ENCODE measurements at regions not wholly inside any gene's neighbourhood (a gene's known extent, or its start where the extent isn't known, plus 50 kb on each side); places are given as distances from the start of the nearest gene placed in this dataset.
A peak's percentile ranks its signal among the peaks of the same experiment; 100 is the strongest.
"Not testable (repeated sequence)": the region's sequence is repeated elsewhere in the genome, so short reads cannot be mapped to it uniquely, and the experiment has no call there.

DNA sequence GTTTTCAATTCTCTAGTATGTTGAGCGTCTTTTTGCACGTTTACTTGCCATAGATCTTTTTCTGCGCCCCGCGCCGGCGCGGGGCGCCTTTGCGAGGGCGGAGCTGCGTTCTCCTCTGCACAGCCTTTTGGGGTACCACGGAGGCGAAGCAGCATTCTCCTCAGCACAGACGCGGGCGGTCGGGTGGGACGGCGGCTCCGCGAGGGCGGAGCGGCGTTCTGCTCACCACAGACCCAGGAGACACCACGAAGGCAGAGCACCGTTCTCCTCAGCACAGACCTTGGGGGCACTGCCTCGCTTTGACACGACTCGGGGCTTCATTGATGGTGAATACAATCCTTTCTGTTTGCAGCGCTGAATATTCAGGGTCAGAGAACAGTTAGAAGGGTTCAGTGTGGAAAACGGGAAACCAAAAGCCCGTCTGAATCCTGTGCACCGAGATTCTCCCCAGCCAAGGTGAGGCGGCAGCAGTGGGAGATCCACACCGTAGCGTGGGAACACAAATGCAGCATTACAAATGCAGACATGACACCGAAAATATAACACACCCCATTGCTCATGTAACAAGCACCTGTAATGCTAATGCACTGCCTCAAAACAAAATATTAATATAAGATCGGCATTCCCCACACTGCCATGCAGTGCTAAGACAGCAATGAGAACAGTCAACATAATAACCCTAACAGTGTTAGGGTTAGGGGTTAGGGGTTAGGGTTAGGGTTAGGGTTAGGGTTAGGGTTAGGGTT is 190.7 kb upstream of the VIPR2 start:
- DNase-seq (ENCODE audit: low read depth), result peak; percentile 3

GRCh38 chr7:159332854-159333479 is 188.3 kb upstream of the VIPR2 start:
- DNase-seq (ENCODE audit: low read depth), result not testable (repeated sequence)

DNA sequence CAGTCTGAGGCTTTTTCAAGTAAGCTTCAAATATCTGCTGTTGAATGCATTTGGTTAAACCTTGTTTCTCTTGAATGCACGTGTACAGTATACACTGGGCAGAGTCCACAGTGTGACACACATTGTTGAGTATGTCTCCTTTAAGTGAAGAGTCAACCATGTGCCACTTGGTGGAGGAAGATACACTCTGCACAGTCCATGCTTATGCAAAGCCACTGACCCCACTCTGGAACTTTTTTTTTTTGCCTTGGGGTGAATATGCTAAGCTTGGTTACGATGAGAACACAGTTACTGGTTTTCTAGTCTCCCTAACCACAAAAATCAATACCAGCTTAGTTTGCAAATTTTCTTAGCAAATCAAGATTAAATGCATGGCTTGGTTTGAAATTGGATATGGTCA is 186.8 kb upstream of the VIPR2 start:
- no peak for DNase-seq (ENCODE audit: low read depth)

DNA sequence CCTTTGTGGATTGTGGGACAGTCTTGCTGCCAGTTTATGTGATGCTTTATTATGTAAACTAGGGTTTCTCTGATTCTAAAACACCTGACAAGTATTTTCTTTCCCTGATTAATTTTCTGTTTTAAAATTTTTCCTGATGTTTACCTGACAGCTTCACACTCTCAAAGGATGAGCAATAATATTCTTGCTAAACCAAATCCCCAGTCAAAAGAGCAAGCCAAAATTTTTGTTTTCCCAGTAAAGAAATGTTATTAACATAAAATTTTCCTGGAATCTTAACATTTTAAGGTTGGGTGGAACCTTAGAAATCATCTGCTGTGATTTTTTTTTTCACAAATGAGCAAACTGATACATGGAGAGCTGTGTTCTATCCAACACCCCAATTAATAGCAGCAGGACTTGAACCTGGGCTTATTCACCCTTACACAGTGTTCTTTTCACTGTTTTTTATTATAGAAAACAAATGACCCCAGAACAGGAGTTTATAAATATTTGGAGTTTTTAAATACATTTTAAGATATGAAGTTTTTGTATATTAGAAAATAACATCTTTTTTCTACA is 185.2 kb upstream of the VIPR2 start:
- DNase-seq (ENCODE audit: low read depth), result no peak

- DNase-seq (ENCODE audit: low read depth), result no peak
Observed at GRCh38 chr7:159328096-159328495, 183.4 kb upstream of the VIPR2 start.

GRCh38 chr7:159323359-159323758 is 178.7 kb upstream of the VIPR2 start:
- no peak for DNase-seq (ENCODE audit: low read depth)

- no peak for DNase-seq (ENCODE audit: low read depth)
Observed at GRCh38 chr7:159321278-159321677, 176.6 kb upstream of the VIPR2 start.

- no peak for DNase-seq (ENCODE audit: low read depth)
Observed at GRCh38 chr7:159318682-159319351, 174.2 kb upstream of the VIPR2 start.

GRCh38 chr7:159317294-159317693 is 172.6 kb upstream of the VIPR2 start:
- no peak for DNase-seq (ENCODE audit: low read depth)

DNA sequence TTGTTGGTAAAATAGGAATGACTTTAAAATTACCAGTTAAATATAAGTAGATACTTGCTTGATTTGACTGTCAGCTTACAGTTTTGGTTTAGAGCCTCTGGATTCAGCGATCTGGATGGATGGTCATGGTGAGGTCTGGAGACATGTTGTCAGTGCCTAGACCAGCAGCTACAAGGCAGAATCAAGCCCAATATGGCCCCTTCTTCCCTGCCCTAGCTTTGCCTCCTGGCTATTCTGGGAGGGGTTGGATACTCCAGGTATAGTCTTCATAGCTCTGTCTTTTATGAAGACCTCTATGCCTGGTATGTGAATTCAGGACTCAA is 166.5 kb upstream of the VIPR2 start:
- no peak for DNase-seq (ENCODE audit: low read depth)

GRCh38 chr7:159310457-159311171 is 165.9 kb upstream of the VIPR2 start:
- no peak for DNase-seq (ENCODE audit: low read depth)

GRCh38 chr7:159309214-159309613 is 164.5 kb upstream of the VIPR2 start:
- DNase-seq (ENCODE audit: low read depth), result not testable (repeated sequence)

DNA sequence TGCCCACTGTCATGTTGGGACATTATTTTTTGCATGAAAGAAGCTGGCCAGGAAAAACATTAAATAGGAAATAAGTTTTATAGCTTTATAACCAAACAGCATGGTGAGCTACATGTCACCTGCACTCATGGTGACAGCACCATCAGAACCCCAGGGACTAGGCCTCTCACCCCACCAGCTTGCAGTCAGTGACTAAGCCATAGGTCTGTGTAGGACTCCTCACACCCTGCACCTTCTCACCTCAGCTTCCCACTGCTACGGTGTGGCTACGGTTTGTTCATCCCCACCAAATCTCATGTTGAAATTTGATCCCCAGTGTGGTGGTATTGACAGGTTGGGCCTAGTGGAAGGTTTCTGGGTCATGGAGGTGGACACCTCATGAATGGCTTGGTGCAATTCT is 161.3 kb upstream of the VIPR2 start:
- no peak for DNase-seq (ENCODE audit: low read depth)

- DNase-seq (ENCODE audit: low read depth), result not testable (repeated sequence)
Observed at GRCh38 chr7:159305185-159305584, 160.5 kb upstream of the VIPR2 start.

DNA sequence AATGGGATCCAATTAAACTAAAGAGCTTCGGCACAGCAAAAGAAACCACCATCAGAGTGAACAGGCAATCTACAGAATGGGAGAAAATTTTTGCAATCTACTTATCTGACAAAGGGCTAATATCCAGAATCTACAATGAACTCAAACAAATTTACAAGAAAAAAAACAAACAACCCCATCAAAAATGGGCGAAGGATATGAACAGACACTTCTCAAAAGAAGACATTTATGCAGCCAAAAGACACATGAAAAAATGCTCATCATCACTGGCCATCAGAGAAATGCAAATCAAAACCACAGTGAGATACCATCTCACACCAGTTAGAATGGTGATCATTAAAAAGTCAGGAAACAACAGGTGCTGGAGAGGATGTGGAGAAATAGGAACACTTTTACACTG is 158.8 kb upstream of the VIPR2 start:
- DNase-seq (ENCODE audit: low read depth), result not testable (repeated sequence)

GRCh38 chr7:159296093-159296681 is 151.5 kb upstream of the VIPR2 start:
- no peak for DNase-seq (ENCODE audit: low read depth)

- not testable (repeated sequence) for DNase-seq (ENCODE audit: low read depth)
Observed at GRCh38 chr7:159286487-159286886, 141.8 kb upstream of the VIPR2 start.

DNA sequence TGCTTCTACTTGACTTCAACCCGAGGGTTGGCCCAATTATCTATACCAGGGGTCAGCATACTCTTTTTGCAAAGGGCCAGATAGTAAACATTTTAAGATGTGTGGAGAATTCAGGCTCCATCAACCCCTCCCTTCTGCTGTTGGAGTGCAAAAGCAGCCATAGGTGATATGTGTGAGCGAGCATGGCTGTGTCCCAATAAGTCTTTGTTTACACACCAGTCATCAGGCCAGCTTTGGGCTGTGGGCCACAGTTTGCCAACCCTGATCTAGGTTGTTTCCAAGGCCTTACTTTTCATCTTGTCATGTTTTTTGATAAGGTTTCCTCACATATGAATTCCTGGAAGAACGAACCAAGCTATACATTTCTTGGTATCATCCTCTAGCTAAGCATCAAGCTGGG is 136.9 kb upstream of the VIPR2 start:
- no peak for DNase-seq (ENCODE audit: low read depth)

GRCh38 chr7:159280008-159280407 is 135.3 kb upstream of the VIPR2 start:
- no peak for DNase-seq (ENCODE audit: low read depth)

DNA sequence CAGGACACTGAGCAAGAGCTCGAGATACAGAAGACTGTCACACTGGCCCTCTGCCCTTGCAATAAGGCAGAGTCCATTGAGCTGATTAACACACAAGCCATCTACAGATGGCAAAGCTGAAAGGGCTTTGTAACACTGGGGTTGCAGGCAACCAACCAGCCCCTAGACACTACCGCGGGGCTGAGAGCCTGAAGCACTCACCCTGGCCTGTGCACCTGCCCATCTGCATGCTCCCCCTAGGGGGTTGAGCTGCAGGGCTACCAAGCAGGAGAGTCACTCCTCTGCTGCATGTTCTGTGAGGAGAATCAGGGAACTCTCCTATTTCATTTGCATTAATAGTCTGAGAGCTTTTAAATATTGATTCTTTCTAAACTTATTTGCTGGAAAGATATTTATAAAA is 128.1 kb upstream of the VIPR2 start:
- DNase-seq (ENCODE audit: low read depth), result no peak

DNA sequence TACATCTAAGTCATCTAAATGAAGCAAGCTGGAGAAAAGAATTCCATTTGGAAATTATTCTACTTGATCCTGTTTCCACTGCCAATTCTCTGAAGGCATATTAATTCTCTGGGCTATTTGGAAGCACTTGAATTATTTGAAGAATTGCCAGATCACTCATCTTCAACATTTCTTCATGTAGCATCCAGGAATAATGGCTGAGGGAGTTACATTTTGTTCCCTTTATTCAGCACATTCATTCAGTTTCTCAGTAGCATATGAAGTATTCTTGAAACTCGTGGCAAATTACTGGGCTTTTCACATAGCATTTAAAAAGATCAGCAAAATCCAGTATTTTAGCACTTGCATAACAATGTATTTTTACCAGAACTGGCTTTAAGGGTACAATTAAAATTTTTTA is 127.1 kb upstream of the VIPR2 start:
- no peak for DNase-seq (ENCODE audit: low read depth)

DNA sequence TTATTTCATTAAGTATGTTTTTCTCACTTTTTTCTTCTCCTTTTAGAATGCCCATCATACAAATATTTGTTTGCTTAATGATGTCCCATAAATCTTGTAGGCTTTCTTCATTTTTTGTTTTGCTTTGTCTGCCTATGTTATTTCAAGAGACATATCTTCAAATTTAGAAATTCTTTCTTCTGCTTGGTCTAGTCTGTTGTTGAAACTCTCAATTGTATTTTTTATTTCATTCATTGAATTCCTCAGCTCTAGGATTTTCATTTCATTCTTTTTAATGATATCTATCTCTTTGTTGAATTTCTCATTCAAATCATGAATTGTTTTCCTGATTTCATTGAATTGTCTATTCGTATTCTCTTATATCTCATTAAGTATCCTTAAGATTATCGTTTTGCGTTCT is 125.1 kb upstream of the VIPR2 start:
- DNase-seq (ENCODE audit: low read depth), result no peak
